ENCODE measurements at regions not wholly inside any gene's neighbourhood (a gene's known extent, or its start where the extent isn't known, plus 50 kb on each side); places are given as distances from the start of the nearest gene placed in this dataset.

GRCh38 chr14:61146899-61147298 is 134.2 kb downstream of the TMEM30B start:
- H3K9me3 Mint-ChIP-seq = peaks cover 37% of the 10 kb centered on the region
- Histone ChIP-seq H3K4me3 (no peak overlapping the region), H3K27me3 (ENCODE audit: insufficient read depth) (no peaks in the 10 kb centered on the region), H3K4me1 (ENCODE audit: insufficient read depth) (no peaks in the 10 kb centered on the region), H3K79me2 (replicated peaks; ENCODE audit: insufficient read depth) (no peaks in the 10 kb centered on the region), H3K27ac (ENCODE audit: low read depth) (no peak overlapping the region), H3K36me3 (ENCODE audit: insufficient read depth) (peaks cover 10% of the 10 kb centered on the region; the same call in 1 of the 2 replicates), H4K20me1 (replicated peaks; ENCODE audit: insufficient read depth) (no peaks in the 10 kb centered on the region), H3K9me2 (ENCODE audit: insufficient read depth) (peaks cover 9% of the 10 kb centered on the region; the same call in 1 of the 2 replicates), H3K4me2 (no peak overlapping the region), H2AFZ (peak overlapping the region; percentile 97; the same call in 1 of the 2 replicates), H3F3A (replicated peaks; ENCODE audit: low read depth) (no peaks in the 10 kb centered on the region)
- ATAC-seq (no peak), DNase-seq (ENCODE audit: low spot score) (no peak)
- H3K36me3 Mint-ChIP-seq (ENCODE audit: low read depth) = peaks cover 33% of the 10 kb centered on the region
- TF ChIP-seq ETS1 (IDR thresholded peaks at IDR 0.05) (no peak), CREB1 (CRISPR knock-in tag; IDR thresholded peaks at IDR 0.05; ENCODE audit: low read depth) (no peak), EZH2 (IDR thresholded peaks at IDR 0.05; ENCODE audit: low read depth, unreplicated experiment) (no peak), POLR2AphosphoS5 (IDR thresholded peaks at IDR 0.05; ENCODE audit: low read depth) (no peak), REST (IDR thresholded peaks at IDR 0.05; ENCODE audit: unreplicated experiment) (no peak), NANOG (IDR thresholded peaks at IDR 0.05; ENCODE audit: borderline replicate concordance) (no peak), STAT1 (IDR thresholded peaks at IDR 0.05; ENCODE audit: unreplicated experiment) (no peak), ZNF331 (CRISPR knock-in tag; IDR thresholded peaks at IDR 0.05; ENCODE audit: low read depth) (no peak), ZNF114 (CRISPR knock-in tag; IDR thresholded peaks at IDR 0.05) (no peak), EZH2phosphoT487 (IDR thresholded peaks at IDR 0.05; ENCODE audit: unreplicated experiment) (no peak), CTCF (conservative IDR thresholded peaks at IDR 0.05; ENCODE audit: low read depth in 2 of 2) (no peak)
- TF ChIP-seq, protein P1, sequence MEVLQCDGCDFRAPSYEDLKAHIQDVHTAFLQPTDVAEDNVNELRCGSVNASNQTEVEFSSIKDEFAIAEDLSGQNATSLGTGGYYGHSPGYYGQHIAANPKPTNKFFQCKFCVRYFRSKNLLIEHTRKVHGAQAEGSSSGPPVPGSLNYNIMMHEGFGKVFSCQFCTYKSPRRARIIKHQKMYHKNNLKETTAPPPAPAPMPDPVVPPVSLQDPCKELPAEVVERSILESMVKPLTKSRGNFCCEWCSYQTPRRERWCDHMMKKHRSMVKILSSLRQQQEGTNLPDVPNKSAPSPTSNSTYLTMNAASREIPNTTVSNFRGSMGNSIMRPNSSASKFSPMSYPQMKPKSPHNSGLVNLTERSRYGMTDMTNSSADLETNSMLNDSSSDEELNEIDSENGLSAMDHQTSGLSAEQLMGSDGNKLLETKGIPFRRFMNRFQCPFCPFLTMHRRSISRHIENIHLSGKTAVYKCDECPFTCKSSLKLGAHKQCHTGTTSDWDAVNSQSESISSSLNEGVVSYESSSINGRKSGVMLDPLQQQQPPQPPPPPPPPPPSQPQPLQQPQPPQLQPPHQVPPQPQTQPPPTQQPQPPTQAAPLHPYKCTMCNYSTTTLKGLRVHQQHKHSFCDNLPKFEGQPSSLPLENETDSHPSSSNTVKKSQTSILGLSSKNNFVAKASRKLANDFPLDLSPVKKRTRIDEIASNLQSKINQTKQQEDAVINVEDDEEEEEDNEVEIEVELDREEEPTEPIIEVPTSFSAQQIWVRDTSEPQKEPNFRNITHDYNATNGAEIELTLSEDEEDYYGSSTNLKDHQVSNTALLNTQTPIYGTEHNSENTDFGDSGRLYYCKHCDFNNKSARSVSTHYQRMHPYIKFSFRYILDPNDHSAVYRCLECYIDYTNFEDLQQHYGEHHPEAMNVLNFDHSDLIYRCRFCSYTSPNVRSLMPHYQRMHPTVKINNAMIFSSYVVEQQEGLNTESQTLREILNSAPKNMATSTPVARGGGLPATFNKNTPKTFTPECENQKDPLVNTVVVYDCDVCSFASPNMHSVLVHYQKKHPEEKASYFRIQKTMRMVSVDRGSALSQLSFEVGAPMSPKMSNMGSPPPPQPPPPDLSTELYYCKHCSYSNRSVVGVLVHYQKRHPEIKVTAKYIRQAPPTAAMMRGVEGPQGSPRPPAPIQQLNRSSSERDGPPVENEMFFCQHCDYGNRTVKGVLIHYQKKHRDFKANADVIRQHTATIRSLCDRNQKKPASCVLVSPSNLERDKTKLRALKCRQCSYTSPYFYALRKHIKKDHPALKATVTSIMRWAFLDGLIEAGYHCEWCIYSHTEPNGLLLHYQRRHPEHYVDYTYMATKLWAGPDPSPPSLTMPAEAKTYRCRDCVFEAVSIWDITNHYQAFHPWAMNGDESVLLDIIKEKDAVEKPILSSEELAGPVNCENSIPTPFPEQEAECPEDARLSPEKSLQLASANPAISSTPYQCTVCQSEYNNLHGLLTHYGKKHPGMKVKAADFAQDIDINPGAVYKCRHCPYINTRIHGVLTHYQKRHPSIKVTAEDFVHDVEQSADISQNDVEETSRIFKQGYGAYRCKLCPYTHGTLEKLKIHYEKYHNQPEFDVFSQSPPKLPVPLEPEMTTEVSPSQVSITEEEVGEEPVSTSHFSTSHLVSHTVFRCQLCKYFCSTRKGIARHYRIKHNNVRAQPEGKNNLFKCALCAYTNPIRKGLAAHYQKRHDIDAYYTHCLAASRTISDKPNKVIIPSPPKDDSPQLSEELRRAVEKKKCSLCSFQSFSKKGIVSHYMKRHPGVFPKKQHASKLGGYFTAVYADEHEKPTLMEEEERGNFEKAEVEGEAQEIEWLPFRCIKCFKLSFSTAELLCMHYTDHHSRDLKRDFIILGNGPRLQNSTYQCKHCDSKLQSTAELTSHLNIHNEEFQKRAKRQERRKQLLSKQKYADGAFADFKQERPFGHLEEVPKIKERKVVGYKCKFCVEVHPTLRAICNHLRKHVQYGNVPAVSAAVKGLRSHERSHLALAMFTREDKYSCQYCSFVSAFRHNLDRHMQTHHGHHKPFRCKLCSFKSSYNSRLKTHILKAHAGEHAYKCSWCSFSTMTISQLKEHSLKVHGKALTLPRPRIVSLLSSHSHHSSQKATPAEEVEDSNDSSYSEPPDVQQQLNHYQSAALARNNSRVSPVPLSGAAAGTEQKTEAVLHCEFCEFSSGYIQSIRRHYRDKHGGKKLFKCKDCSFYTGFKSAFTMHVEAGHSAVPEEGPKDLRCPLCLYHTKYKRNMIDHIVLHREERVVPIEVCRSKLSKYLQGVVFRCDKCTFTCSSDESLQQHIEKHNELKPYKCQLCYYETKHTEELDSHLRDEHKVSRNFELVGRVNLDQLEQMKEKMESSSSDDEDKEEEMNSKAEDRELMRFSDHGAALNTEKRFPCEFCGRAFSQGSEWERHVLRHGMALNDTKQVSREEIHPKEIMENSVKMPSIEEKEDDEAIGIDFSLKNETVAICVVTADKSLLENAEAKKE (CRISPR knock-in tag; IDR thresholded peaks at IDR 0.05) = no peak
- no peak overlapping the region for H3K27ac Mint-ChIP-seq
- no peak overlapping the region for H3K4me3 Mint-ChIP-seq
- peaks cover 2% of the 10 kb centered on the region for H3K27me3 Mint-ChIP-seq (ENCODE audit: insufficient read depth, low read depth, poor library complexity)
- H3K4me1 Mint-ChIP-seq = no peaks in the 10 kb centered on the region

Data from GM23338 (cell line).